Inferior parietal cortex (tissue), 1 donor: ENCODE measurements at regions not wholly inside any gene's neighbourhood (a gene's known extent, or its start where the extent isn't known, plus 50 kb on each side); places are given as distances from the start of the nearest gene placed in this dataset.
"Not testable (repeated sequence)": the region's sequence is repeated elsewhere in the genome, so short reads cannot be mapped to it uniquely, and the experiment has no call there.

Experiments
- DNase-seq: peaks from one replicate; pipeline ENCODE4 v3.0.0-alpha.2; 2016; ENCODE audit errors: extremely low spot score

DNA sequence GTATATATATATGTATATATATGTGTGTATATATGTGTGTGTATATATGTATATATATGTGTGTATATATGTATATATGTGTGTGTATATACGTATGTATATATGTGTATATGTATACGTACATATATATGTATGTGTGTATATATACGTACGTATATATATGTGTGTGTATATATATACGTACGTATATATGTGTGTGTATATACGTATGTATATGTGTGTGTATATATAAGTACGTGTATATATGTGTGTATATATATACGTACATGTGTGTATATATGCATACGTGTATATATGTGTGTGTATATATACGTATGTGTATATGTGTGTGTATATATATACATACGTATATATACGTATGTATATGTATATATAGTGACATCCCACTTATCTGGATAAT, 154.4 kb downstream of the CDRT15L2 start:
- no peak for DNase-seq

DNA sequence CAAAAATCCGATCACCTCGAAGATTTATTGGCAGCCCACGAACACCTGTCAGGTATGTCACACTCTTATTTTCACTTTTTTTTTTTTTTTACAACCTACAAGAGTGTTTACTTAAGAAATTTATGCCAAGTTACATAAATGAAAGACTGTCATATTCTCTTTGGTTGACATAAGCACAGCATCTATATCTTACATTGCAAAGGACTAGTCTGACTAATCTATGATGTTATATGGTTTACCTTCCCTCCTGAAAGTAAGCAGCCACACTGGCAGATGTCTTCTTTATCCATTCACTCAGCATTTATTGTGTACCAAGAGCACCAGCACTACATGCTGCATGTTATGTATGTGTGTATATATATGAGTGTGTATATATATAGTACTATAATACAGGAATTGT, 156.3 kb downstream of the CDRT15L2 start:
- DNase-seq = no peak

DNA sequence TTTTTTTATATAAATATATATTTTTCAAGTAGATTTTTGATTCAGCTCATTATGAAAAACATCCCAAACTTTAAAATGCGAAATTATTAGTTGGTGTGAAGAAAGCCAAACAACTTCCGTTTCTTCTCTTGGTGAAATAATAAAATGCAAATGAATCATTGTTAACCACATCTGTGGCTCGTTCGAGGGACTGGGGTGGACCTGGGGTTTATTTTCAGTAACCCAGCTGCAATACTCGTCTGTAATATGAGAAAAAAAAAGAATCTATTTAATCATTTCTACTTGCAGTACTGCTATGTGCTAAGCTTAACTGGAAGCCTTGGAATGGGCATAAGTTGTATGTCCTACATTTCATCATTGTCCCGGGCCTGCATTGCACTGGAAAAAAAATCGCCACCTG, 158.1 kb downstream of the CDRT15L2 start:
- not testable (repeated sequence) for DNase-seq

DNA sequence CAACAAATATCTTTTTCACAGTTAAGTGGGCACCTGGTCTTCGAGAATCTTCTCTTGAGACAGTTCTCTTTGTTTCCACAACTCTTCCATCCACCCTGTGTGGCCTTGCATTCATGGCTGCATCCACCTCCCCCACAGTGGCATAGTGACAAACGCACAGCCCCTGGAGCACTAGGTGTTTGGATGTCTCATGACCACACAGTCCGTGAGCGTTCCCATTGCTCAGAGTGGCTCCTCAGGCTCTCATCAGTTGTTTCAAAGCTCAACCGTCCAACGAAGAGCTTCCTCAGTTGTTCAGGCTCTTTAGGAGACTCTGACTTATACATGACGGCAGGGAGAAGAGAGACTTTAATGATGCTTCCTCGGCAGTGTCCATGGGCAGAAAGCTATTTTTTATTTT, 191.6 kb downstream of the CDRT15L2 start:
- DNase-seq = no peak

DNA sequence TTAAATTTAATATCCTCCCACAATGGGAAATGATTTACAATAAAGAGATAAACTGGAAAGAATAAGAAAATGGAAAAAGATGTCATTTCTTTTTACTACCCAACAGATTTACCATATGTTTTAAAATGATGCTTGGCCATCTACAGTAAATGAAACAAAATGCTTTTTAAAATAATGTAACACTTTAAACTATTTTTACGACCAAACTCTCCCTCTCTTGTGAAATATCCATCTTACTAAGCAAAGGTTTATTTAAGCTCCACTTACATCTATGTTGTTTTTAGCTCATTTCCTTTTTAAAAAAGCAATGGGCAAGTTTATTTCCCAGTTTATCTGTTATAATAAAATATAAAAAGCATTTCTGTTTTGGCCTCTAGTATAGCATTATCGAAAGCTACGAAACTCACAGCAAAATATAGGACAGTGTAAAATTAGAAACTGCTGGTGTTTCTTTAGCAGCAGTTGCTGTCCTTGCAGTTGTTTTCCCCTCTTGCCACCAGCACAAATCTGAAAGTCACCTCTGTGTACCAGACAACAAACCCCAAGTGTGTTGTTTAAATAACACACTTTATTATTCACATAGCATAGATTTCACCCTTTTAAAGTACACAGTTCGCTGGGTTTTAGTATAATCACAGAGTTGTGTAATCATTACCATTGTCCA, 195.1 kb downstream of the CDRT15L2 start:
- DNase-seq = peak; percentile 2

DNA sequence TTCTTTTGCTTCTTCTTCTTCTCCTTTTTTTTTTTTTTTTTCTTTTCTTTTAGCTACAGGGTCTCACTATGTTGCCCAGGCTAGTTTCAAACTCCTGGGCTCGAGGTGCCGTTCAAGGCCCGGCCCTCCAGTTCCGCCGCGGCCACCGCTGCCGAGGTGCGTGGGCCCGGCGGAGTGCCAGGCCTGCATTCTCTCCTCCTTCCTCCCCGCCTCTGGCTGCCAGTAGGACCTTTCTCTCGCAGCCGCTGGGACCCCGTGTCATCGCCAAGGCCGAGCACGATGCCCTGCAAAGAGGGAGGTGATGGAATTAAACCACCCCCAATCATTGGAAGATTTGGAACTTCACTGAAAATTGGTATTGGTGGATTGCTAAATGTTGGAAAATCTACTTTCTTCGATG, 195.8 kb downstream of the CDRT15L2 start:
- no peak for DNase-seq

DNA sequence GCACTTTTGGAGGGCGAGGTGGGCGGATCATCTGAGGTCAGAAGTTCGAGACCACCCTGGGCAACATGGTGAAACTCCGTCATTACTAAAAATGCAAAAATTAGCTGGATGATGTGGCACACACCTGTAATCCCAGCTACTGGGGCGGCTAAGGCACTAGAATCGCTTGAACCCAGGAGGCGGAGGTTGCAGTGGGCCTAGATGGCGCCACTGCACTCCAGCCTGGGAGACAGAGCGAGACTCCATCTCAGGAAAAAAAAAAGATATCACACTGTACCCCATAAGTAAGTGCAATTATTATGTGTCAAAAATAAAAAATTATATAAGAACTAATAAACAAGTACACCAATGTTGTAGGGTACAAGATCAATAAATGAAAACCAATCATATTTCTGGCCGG, 200.0 kb downstream of the CDRT15L2 start:
- DNase-seq = no peak

DNA sequence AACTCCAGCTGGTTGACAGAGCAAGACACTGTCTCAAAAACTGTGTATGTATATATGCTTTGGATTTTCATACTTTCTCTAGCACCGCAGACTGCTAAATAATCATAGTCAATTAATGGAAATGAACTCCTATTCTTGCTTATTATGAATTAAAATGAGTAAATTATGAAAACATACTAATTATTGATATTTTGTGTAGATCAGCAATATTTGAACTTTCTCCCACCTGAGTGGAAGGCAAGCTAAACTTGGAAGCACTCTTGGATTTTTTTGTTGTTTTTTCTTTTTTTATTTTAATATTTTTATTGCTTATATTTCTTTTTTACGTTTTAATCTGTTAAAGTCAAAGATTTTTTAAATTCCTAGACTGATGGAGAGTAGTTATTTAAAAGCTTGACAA, 201.7 kb downstream of the CDRT15L2 start:
- no peak for DNase-seq

DNA sequence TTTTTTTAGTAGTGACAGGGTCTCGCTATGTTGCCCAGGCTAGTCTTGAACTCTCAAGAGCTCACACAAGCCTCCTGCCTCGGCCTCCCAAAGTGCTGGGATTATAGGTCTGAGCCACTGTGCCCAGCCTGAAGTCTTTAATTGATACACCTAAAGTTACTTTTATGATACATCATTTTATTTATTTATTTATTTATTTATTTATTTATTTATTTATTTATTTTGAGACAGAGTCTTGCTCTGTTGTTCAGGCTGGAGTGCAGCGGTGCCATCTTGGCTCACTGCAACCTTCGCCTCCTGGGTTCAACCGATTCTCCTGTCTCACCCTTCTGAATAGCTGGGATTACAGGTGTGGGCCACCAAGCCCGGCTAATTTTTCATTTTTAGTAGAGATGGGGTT, 202.3 kb downstream of the CDRT15L2 start:
- not testable (repeated sequence) for DNase-seq

DNA sequence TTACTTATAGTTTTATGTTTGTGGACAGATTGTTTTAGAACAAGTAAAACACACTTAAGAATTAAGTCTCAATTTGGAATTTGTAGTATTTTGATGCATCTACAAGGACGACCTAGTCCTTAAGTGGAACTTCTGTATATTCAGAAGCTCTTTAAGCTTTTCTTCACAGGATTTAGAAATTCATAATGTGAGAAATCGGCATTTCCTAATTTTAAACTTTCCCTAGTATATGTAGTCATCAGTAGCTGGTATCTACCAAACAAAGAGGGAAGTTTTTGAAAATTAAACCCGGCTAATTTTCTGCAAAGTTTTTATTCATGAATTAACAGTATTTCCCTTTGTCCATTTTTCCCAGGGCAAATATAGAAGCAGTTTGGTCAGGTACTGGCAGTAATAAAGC, 203.6 kb downstream of the CDRT15L2 start:
- no peak for DNase-seq

DNA sequence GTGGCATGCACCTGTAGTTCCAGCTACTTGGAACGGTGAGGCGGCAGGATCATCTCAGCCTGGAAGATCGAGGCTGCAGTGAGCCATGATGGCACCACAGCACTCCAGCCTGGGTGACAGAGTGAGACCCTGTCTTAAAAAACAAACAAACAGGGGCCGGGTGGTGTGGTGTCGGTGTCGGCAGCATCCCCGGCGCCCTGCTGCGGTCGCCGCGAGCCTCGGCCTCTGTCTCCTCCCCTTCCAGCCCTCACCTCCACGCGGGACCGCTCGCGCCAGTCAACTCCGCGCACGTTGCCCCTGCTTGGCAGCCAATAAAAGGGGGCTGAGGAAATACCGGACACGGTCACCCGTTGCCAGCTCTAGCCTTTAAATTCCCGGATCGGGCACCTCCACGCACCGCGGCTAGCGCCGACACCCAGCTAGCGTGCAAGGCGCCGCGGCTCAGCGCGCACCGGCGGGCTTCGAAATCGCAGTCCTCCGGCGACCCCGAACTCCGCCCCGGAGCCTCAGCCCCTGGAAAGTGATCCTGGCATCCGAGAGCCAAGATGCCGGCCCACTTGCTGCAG, 204.7 kb downstream of the CDRT15L2 start:
- DNase-seq = no peak

DNA sequence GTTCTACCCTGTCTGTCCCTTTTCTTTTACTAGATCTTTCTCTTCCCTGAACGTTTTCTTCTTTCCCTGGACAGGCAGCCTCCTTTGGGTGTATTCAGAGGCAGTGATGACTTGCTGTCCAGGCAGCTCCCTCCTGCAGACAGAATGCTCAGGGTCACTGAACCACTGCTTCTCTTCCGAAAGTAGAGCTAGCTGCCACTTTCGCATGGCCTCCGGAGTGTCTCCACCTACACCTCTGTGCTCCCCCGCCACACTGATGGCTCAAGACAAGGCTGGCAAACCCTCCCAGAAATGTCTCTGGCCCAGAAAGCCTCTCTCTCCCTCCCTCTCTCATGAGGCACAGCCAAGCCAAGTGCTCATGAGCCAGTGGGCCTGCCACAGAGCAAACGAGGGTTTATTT, 207.8 kb downstream of the CDRT15L2 start:
- DNase-seq = no peak

DNA sequence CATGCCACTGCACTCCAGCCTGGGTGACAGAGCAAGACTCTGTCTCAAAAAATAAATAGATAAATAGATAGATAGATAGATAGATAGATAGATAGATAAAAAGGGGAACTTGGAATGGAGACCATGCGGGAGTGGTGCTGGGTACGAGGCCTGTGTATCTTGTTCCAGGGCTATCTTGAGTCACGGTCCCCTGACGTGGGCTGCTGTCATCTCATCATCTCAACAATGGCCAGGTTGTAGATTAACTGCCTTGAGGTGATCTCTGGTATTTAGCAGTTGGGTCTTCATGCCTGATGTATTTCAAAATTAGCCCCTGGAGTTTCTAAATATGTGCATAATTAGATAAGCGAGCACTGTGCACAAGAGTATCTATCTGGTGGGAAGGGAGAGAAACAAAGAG, 212.1 kb downstream of the CDRT15L2 start:
- no peak for DNase-seq

DNA sequence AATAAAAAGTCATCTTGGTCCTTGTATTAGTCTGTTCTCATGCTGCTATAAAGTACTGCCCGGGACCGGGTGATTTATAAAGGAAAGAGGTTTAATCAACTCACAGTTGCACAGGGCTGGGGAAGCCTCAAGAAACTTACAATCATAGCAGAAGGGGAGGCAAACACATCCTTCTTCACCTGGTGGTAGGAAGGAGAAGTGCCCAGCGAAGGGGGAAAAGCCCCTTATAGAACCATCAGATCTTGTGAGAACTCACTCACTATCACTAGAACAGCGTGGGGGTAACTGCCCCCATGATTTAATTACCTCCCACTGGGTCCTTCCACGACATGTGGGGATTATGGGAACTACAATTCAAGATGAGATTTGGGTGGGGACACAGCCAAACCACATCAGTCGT, 215.0 kb downstream of the CDRT15L2 start:
- not testable (repeated sequence) for DNase-seq

DNA sequence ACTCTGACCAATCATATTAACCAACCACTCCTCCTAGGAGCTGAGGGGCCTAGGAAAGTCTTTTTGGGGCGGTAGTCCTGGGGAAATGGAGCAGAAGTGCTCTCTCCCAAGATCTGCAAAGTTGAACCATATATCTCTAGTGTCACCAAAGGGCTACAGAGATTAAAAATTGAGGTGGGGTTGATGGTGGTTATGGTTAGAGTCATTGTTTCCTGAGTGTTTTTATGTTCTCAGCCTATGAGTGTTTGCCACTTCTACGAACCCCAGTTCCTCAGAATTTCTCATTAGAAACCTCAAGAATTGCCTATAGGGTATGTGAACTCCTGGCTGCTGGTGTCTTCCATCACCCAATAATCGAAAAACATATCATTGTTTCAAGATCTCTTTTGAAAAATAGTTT, 217.8 kb downstream of the CDRT15L2 start:
- no peak for DNase-seq

DNA sequence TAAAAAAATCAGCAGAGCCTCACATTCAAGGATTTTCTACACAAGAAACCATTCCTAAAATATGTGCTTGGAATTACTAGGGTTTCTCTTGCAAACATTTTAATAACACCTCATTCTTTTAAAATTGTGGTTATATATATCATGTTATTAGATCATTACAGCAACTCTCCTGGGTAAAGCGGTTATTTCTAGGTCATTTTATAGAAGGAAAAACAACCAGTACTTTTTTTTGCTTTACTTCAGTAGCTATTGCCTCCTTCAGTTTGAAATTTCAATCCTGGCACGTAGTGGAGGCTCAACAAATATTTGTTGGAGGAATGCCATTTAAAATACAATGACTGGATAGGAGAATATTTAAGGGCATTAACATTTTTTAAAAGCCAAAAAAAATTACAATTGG, 220.6 kb downstream of the CDRT15L2 start:
- DNase-seq = no peak

DNA sequence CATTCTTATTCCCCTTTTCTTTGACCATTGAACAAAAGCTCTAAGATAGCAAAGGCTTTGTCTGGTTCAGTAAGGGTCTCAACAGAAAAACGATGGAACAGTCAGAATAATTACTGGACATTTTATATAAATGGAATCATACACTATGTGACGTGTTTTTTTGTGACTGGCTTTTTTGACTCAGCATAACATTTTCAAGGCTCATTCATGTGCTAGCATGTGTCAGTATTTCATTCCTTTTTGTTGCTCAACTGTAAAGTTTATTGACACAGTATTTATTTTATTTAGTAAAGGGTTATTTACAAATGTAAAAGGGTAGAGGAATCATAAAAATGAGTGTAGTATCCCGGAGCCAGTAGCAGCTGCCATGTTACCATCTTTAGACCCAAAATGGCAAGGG, 226.2 kb downstream of the CDRT15L2 start:
- DNase-seq = no peak

DNA sequence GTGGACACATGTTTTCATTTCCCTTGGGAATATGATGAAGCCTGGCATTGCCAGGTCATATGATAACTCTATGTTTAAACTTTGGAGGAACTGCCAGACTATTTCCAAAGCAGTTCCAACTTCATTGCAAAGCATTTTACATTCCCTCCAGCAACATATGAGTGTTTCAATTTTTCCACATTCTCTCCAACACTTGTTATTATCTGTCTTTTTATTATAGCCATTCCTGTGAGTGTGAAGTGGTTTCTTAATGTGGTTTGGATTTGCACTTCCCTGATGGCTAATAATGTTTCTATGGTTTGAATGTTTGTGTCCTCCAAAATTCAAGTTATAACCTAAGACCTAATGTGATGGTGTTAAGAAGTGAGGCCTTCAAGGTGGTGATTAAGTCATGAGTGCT, 228.0 kb downstream of the CDRT15L2 start:
- not testable (repeated sequence) for DNase-seq

DNA sequence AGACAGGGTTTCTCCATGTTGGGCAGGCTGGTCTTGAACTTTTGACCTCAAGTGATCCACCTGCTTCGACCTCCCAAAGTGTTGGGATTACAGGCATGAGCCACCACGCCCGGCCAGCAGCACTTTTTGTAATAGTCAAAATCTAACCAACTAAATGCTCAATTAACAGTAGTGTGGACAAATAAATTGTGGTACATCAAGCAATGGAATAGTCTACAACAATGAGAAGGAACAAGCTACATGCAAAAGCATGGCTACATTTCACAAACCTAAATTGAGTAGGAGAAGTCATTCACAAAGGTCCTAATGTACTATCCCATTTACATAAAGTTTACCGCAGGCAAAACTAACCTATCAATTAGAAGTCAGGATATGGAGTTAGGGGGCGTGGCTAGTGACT, 227.4 kb downstream of the USP22 start:
- not testable (repeated sequence) for DNase-seq

DNA sequence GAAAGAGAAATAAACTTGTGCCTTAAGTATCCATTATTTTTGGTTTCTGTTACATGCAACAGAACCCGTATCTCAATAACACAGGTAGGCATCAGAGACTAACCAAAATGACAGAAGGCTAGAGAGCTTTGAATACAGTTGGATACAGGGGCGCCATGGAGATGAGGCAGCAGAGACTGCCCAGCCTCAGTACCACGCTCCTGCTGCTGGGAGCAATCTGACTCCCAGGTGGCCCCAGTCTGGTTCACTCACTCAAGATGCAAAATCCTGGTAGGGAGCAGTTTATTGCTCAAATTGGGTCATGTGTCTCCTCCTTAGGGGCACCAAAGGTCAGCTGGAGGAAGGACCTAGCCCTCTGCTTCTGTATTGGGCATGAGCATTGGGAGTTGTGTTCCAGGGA, 218.9 kb downstream of the USP22 start:
- DNase-seq = no peak

DNA sequence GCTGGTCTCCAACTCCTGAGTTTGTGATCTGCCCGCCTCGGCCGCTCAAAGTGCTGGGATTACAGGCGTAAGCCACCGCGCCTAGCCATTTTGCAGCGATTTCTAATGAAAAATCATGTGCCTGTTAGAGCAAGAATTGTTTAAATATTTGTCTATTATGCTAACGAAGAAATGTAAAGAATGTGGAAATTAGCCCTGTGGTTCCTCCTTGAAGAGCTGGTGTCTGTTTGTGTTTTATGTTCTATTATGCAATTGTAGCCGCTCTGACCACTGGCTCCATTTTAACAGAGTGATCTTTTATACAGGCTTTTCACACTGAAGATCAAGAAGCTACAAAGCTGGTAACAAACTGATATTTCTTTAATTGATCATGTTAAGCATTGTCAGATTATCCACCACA, 217.3 kb downstream of the USP22 start:
- DNase-seq = no peak

DNA sequence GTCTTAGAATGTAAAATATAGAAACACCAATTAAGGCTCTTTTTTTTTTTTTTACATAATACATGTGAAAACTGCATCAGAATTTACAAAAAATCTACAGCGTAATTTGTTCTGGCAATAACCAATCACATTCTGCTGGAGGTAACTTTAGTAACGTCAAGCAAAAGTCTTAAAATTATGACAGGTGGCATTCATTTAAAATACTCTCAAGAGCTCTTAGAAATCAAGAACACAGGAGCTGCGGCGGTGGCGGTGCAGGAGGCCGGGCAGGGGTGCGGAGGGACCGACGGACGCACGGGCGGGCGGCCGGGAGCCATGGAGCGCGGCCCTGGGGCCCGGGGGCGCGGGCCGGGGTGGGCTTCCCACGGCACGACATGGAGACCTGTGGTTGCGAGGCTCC, 202.4 kb downstream of the USP22 start:
- not testable (repeated sequence) for DNase-seq

DNA sequence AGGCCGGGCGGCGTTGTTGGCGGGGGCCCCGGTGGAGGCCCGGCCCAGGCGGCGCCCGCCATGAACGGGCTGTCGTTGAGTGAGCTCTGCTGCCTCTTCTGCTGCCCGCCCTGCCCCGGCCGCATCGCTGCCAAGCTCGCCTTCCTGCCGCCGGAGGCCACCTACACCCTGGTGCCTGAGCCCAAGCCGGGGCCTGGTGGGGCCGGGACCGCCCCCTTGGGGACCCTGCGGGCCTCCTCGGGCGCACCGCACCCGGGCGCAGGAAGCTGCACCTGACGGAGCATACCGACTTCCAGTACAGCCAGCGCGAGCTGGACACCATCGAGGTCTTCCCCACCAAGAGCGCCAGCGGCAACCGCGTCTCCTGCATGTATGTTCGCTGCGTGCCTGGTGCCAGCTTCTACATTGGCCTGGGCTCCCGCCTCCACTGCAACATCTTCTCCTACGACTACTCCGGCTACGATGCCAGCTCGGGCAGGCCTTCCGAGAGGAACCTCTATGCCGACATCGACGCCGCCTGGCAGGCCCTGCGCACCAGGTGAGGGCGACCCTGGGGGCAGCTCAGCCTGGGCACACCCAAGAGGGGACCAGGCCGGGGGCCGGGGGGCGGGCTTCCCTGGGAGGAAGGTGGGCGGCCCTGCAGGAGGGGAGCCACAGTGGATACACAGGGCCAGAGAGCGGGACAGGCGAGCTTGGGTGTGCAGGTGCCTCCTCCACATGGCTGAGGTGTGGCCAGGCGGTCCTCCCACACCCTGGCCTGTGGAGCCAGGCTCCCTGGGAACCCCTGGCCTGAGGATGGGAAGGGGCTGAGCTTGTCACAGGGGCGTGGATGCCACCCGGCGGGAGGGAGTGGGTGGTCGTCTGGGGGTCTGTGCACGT, 201.6 kb downstream of the USP22 start:
- not testable (repeated sequence) for DNase-seq
